K562 (cell line): ENCODE measurements at regions not wholly inside any gene's neighbourhood (a gene's known extent, or its start where the extent isn't known, plus 50 kb on each side); places are given as distances from the start of the nearest gene placed in this dataset.

Source experiments
- ATAC-seq: fragments of 200-7000 bp; cut with Tn5 transposase; 3 replicates; pipeline ENCODE4 v1.9.1; 2020; ENCODE audit warnings: moderate library complexity
- BruUV-seq: library from RNA; stranded (reverse); fragments of 400-500 nt; replicated peaks from 2 replicates; lab custom pipeline; 2021; lab: Mats Ljungman, UMichigan
- CTCF ChIA-PET: fragments of 300-600 bp; formaldehyde crosslinking; extraction: SDS; loops from one replicate; lab custom pipeline; 2021; ENCODE audit warnings: low intra/inter-chr PET ratio; lab: Yijun Ruan, JAX
- POLR2A ChIA-PET: fragments of 300-600, 350-650 bp; sonication (Branson Sonifier 250); formaldehyde crosslinking; extraction: SDS; loops from one replicate; lab custom pipeline; 2021; ENCODE audit warnings: antibody characterized with exemption, inconsistent platforms; lab: Yijun Ruan, JAX
- DNase-seq, 4 experiments: peaks; one replicate each; pipeline versions ENCODE4 v3.0.0 to v3.0.0-alpha.2; 2011 to 2018; ENCODE audit warnings: low spot score in 3 of 4, mixed read lengths in 3 of 4; ENCODE audit errors: extremely low read depth in 1 of 4
- FAIRE-seq: peaks from 2 replicates; lab custom pipeline; 2011; peaks lifted over from hg19 to GRCh38; lab: Jason Lieb, UNC
- H2AFZ ChIP-seq: 2 replicates; pipeline ENCODE4 v1.6.0; 2011; ENCODE audit warnings: low read depth, low read length, control low read depth, inconsistent platforms
- H3K27ac ChIP-seq: fragments of 200-600 bp; 3 replicates; pipeline ENCODE4 v1.8.0; 2011; ENCODE audit warnings: low read depth, mild to moderate bottlenecking, control low read depth, inconsistent platforms, low read length, moderate library complexity, mixed read lengths; ENCODE audit errors: extremely low read depth
- H3K27me3 ChIP-seq, 2 experiments: fragments of 300-600 bp in 1 of 2; 2 replicates in 1 of 2; 3 replicates in 1 of 2; pipeline versions ENCODE4 v1.6.0 to v1.8.0; 2011; ENCODE audit warnings: inconsistent platforms in 2 of 2, low read length in 2 of 2, mild to moderate bottlenecking in 1 of 2, mixed read lengths in 1 of 2, moderate library complexity in 1 of 2; ENCODE audit not compliant: control insufficient read depth in 2 of 2, insufficient read depth in 2 of 2
- H3K36me3 ChIP-seq: fragments of 300-600 bp; 3 replicates; pipeline ENCODE4 v1.8.0; 2011; ENCODE audit warnings: mild to moderate bottlenecking, low read length, inconsistent platforms; ENCODE audit not compliant: control insufficient read depth, insufficient read depth
- H3K4me1 ChIP-seq, 2 experiments: fragments of 200-600 bp in 1 of 2; replicated peaks in 1 of 2; 2 replicates in 1 of 2; 3 replicates in 1 of 2; pipeline versions ENCODE4 v1.5.1 to v1.8.0; 2011; ENCODE audit warnings: inconsistent platforms in 2 of 2, low read length in 2 of 2, mild to moderate bottlenecking in 1 of 2, mixed read lengths in 1 of 2, moderate library complexity in 1 of 2; ENCODE audit not compliant: control insufficient read depth in 2 of 2, insufficient read depth in 2 of 2
- H3K4me2 ChIP-seq: 2 replicates; pipeline ENCODE4 v1.6.1; 2011; ENCODE audit warnings: low read length, control low read depth, inconsistent platforms, mixed read lengths; ENCODE audit not compliant: insufficient read depth
- H3K4me3 ChIP-seq: fragments of 200-600 bp; sonication (generic), shearing (Covaris generic); 2 replicates; pipeline ENCODE4 v1.5.1; 2016; ENCODE audit warnings: control low read depth, inconsistent platforms
- H3K79me2 ChIP-seq: fragments of 200-600 bp; 3 replicates; pipeline ENCODE4 v1.8.0; 2011; ENCODE audit warnings: low read length, inconsistent platforms; ENCODE audit not compliant: control insufficient read depth, insufficient read depth
- H3K9ac ChIP-seq, 2 experiments: 2 replicates each; pipeline versions ENCODE4 v1.6.0 to v1.6.1; 2011; ENCODE audit warnings: low read depth in 2 of 2, low read length in 2 of 2, control low read depth in 1 of 2, inconsistent platforms in 1 of 2, mild to moderate bottlenecking in 1 of 2, mixed read lengths in 1 of 2; ENCODE audit not compliant: insufficient read depth in 1 of 2
- H3K9me1 ChIP-seq: one replicate; pipeline ENCODE4 v1.6.0; 2011; ENCODE audit warnings: inconsistent platforms, mild to moderate bottlenecking, low read length, moderate library complexity; ENCODE audit not compliant: control insufficient read depth, insufficient read depth
- H3K9me3 ChIP-seq: replicated peaks from 2 replicates; pipeline ENCODE4 v1.5.1; 2011; ENCODE audit warnings: low read depth, low read length, inconsistent platforms; ENCODE audit not compliant: control insufficient read depth, insufficient read depth
- H4K20me1 ChIP-seq: replicated peaks from 2 replicates; pipeline ENCODE4 v1.6.1; 2011; ENCODE audit warnings: low read length, inconsistent platforms, mixed read lengths; ENCODE audit not compliant: control insufficient read depth, insufficient read depth
- BRF1 ChIP-seq: IDR thresholded peaks from 3 replicates; pipeline ENCODE4 v1.6.1; 2011; ENCODE audit warnings: borderline replicate concordance, mild to moderate bottlenecking; ENCODE audit not compliant: insufficient read length; ENCODE audit errors: extremely low read depth
- CTBP1 ChIP-seq: fragments of 450-650 bp; IDR thresholded peaks from 2 replicates; pipeline ENCODE4 v1.6.1; 2016; ENCODE audit warnings: borderline replicate concordance
- NKRF ChIP-seq: fragments of 450-650 bp; IDR thresholded peaks from 2 replicates; pipeline ENCODE4 v1.6.1; 2016; ENCODE audit warnings: borderline replicate concordance
- PHTF2 ChIP-seq: fragments of 250-450 bp; sonication (Bioruptor Pico); IDR thresholded peaks from 2 replicates; pipeline ENCODE4 v1.5.0; 2021; ENCODE audit warnings: mild to moderate bottlenecking
- PRDM10 ChIP-seq: fragments of 450-650 bp; IDR thresholded peaks from 2 replicates; pipeline ENCODE4 v1.6.1; 2018; ENCODE audit not compliant: partially characterized antibody
- SMAD3 ChIP-seq: fragments of 450-650 bp; formaldehyde crosslinking; conservative IDR thresholded peaks from 2 replicates; pipeline ENCODE4 v1.4.0; 2020; ENCODE audit warnings: mild to moderate bottlenecking
- SRF ChIP-seq, 2 experiments: fragments of 250-450, 450-650 bp in 1 of 2; sonication (Bioruptor Pico) in 1 of 2; sonication (generic) in 1 of 2; formaldehyde crosslinking; IDR thresholded peaks; 2 replicates each; pipeline versions ENCODE4 v1.5.0 to v1.5.1; 2020 to 2022; ENCODE audit warnings: mild to moderate bottlenecking in 1 of 2, missing genetic modification reagents in 1 of 2
- ZNF134 ChIP-seq: fragments of 250-450 bp; sonication (Bioruptor Pico); conservative IDR thresholded peaks from 2 replicates; pipeline ENCODE4 v1.4.0; 2020
- ZZZ3 ChIP-seq: fragments of 450-650 bp; IDR thresholded peaks from 2 replicates; pipeline ENCODE4 v1.6.1; 2016; ENCODE audit warnings: antibody characterized with exemption, mild to moderate bottlenecking, moderate library complexity
- WGBS: fragments of 100-300 bp; shearing (Covaris generic); methylation state at CpG from one replicate; pipeline ENCODE4 v1.1.6; 2016; ENCODE audit warnings: low coverage, mixed read lengths; ENCODE audit not compliant: insufficient coverage; ENCODE audit errors: missing lambda C conversion rate; 5-methylcytosine and 5-hydroxymethylcytosine counted together
- in situ Hi-C: fragments of 300-500 bp; cut with MboI; formaldehyde crosslinking; loops from 4 replicates; pipeline ENCODE4 v1.15.0; 2018; ENCODE audit warnings: inconsistent platforms, mixed read lengths
- intact Hi-C: fragments of 100-400 bp; cut with micrococcal nuclease; formaldehyde crosslinking; loops from 2 replicates; pipeline ENCODE4 v1.14.2; 2022
- TF ChIP-seq, protein P1 (sequence below): sonication (generic); formaldehyde crosslinking; IDR thresholded peaks from 2 replicates; pipeline ENCODE4 v1.8.1; 2022; ENCODE audit warnings: missing genetic modification reagents
- TF ChIP-seq, protein P2 (sequence below): fragments of 450-650 bp; IDR thresholded peaks from 2 replicates; pipeline ENCODE4 v1.6.1; 2017; ENCODE audit warnings: mild to moderate bottlenecking, moderate library complexity
- TF ChIP-seq, protein P3 (sequence below): IDR thresholded peaks from 2 replicates; pipeline ENCODE4 v1.6.1; 2011; ENCODE audit warnings: borderline replicate concordance, low read depth, mild to moderate bottlenecking, moderate library complexity, low read length; ENCODE audit not compliant: insufficient read depth, poor library complexity, severe bottlenecking

DNA sequence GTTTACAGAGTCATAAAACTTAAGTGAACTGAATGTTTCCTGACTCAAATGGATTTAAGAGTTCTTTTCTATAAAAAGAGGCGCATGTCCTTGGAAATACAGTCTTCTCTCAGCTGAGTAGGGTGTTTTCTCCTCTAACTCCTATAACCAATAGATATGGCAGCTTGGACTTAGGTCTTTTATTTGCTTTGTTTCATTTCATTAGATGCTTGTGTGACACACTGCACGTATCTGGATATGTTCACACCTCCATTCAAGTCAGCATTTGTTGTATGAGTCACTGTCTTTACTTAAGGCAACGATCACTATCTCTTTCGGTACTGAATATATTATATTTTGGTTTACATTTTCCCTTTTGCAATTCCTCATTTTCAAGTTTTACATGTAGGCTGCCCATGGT lies 136.6 kb downstream of the ARSF start:
- WGBS = 3% methylated on average over 4 of the region's 4 CpGs
- no TSS peak for BruUV-seq
- H3K9ac ChIP-seq = no peak overlapping the region
- in situ Hi-C loops = no loop called here
- H3K4me1 ChIP-seq = no peaks in the 10 kb centered on the region
- H4K20me1 ChIP-seq = no peaks in the 10 kb centered on the region
- H3K4me3 ChIP-seq = no peak overlapping the region
- no peak overlapping the region for H3K27ac ChIP-seq
- intact Hi-C loops = loop anchor here (2.0 kb wide), 1 partner anchor 51 kb away; no protein-coding TSS in a partner anchor
- POLR2A ChIA-PET = no interaction called here
- CTCF ChIA-PET = no interaction called here
- H3K9me1 ChIP-seq = no peaks in the 10 kb centered on the region
- ATAC-seq (no peak), DNase-seq (no peak), FAIRE-seq (no peak)
- H3K9me3 ChIP-seq = no peaks in the 10 kb centered on the region
- H2AFZ ChIP-seq = no peak overlapping the region
- no peaks in the 10 kb centered on the region for H3K79me2 ChIP-seq
- no peaks in the 10 kb centered on the region; a peak in 1 of 5 replicates for H3K27me3 ChIP-seq
- H3K4me2 ChIP-seq = no peak overlapping the region
- no peaks in the 10 kb centered on the region for H3K36me3 ChIP-seq
- TF ChIP-seq ZNF134 (CRISPR knock-in tag) (no peak), BRF1 (no peak), PRDM10 (no peak), NKRF (no peak), SMAD3 (CRISPR knock-in tag) (no peak), ZZZ3 (no peak), SRF (CRISPR knock-in tag; IDR thresholded peaks at IDR 0.05) (no peak), PHTF2 (CRISPR knock-in tag) (no peak), CTBP1 (no peak)
- TF ChIP-seq, protein P1, sequence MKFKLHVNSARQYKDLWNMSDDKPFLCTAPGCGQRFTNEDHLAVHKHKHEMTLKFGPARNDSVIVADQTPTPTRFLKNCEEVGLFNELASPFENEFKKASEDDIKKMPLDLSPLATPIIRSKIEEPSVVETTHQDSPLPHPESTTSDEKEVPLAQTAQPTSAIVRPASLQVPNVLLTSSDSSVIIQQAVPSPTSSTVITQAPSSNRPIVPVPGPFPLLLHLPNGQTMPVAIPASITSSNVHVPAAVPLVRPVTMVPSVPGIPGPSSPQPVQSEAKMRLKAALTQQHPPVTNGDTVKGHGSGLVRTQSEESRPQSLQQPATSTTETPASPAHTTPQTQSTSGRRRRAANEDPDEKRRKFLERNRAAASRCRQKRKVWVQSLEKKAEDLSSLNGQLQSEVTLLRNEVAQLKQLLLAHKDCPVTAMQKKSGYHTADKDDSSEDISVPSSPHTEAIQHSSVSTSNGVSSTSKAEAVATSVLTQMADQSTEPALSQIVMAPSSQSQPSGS (CRISPR knock-in tag) = no peak
- TF ChIP-seq, protein P2, sequence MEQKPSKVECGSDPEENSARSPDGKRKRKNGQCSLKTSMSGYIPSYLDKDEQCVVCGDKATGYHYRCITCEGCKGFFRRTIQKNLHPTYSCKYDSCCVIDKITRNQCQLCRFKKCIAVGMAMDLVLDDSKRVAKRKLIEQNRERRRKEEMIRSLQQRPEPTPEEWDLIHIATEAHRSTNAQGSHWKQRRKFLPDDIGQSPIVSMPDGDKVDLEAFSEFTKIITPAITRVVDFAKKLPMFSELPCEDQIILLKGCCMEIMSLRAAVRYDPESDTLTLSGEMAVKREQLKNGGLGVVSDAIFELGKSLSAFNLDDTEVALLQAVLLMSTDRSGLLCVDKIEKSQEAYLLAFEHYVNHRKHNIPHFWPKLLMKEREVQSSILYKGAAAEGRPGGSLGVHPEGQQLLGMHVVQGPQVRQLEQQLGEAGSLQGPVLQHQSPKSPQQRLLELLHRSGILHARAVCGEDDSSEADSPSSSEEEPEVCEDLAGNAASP = no peak
- TF ChIP-seq, protein P3, sequence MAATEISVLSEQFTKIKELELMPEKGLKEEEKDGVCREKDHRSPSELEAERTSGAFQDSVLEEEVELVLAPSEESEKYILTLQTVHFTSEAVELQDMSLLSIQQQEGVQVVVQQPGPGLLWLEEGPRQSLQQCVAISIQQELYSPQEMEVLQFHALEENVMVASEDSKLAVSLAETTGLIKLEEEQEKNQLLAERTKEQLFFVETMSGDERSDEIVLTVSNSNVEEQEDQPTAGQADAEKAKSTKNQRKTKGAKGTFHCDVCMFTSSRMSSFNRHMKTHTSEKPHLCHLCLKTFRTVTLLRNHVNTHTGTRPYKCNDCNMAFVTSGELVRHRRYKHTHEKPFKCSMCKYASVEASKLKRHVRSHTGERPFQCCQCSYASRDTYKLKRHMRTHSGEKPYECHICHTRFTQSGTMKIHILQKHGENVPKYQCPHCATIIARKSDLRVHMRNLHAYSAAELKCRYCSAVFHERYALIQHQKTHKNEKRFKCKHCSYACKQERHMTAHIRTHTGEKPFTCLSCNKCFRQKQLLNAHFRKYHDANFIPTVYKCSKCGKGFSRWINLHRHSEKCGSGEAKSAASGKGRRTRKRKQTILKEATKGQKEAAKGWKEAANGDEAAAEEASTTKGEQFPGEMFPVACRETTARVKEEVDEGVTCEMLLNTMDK = no peak
